ENCODE measurements at regions not wholly inside any gene's neighbourhood (a gene's known extent, or its start where the extent isn't known, plus 50 kb on each side); places are given as distances from the start of the nearest gene placed in this dataset.

DNA sequence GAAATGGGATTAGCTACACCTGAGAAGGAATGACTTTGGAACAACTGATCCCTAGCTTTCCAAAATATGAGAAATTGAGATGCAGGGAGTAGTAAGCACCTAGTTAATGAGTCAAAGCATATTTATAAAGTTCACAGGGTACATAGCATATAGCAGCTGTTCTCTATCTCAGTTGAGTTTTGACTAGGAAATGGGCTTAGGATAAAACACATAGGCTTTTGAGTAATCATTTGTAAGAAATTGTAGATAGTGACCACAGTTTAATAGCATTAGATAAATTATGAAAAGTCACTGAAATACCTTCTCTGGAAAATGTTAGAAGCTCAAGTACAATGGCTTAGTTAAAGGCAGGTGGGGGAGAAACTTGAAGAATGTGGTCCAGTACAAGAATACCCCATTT lies 444.7 kb upstream of the TNP1 start:
- Mint-ChIP-seq H3K36me3 (ENCODE audit: low read depth) (peaks cover 4% of the 10 kb centered on the region), H3K27me3 (ENCODE audit: insufficient read depth, low read depth, poor library complexity) (no peaks in the 10 kb centered on the region), H3K27ac (no peak overlapping the region), H3K4me1 (no peaks in the 10 kb centered on the region), H3K4me3 (no peak overlapping the region), H3K9me3 (peaks cover 10% of the 10 kb centered on the region)
- Histone ChIP-seq H3K4me2 (no peak overlapping the region), H3K4me1 (ENCODE audit: insufficient read depth) (no peaks in the 10 kb centered on the region), H3K79me2 (replicated peaks; ENCODE audit: insufficient read depth) (no peaks in the 10 kb centered on the region), H3F3A (replicated peaks; ENCODE audit: low read depth) (no peaks in the 10 kb centered on the region), H3K36me3 (ENCODE audit: insufficient read depth) (no peaks in the 10 kb centered on the region), H3K27ac (ENCODE audit: low read depth) (no peak overlapping the region), H3K9me2 (ENCODE audit: insufficient read depth) (0 out of 2 replicates have a peak, but pooled peaks cover 2% of the 10 kb centered on the region), H3K27me3 (ENCODE audit: insufficient read depth) (no peaks in the 10 kb centered on the region), H4K20me1 (replicated peaks; ENCODE audit: insufficient read depth) (no peaks in the 10 kb centered on the region), H2AFZ (no peak overlapping the region), H3K4me3 (no peak overlapping the region)
- no peak for ATAC-seq
- no peak for DNase-seq (ENCODE audit: low spot score)
- TF ChIP-seq, protein P1, sequence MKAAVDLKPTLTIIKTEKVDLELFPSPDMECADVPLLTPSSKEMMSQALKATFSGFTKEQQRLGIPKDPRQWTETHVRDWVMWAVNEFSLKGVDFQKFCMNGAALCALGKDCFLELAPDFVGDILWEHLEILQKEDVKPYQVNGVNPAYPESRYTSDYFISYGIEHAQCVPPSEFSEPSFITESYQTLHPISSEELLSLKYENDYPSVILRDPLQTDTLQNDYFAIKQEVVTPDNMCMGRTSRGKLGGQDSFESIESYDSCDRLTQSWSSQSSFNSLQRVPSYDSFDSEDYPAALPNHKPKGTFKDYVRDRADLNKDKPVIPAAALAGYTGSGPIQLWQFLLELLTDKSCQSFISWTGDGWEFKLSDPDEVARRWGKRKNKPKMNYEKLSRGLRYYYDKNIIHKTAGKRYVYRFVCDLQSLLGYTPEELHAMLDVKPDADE (IDR thresholded peaks at IDR 0.05): no peak
- TF ChIP-seq, protein P2, sequence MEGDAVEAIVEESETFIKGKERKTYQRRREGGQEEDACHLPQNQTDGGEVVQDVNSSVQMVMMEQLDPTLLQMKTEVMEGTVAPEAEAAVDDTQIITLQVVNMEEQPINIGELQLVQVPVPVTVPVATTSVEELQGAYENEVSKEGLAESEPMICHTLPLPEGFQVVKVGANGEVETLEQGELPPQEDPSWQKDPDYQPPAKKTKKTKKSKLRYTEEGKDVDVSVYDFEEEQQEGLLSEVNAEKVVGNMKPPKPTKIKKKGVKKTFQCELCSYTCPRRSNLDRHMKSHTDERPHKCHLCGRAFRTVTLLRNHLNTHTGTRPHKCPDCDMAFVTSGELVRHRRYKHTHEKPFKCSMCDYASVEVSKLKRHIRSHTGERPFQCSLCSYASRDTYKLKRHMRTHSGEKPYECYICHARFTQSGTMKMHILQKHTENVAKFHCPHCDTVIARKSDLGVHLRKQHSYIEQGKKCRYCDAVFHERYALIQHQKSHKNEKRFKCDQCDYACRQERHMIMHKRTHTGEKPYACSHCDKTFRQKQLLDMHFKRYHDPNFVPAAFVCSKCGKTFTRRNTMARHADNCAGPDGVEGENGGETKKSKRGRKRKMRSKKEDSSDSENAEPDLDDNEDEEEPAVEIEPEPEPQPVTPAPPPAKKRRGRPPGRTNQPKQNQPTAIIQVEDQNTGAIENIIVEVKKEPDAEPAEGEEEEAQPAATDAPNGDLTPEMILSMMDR (conservative IDR thresholded peaks at IDR 0.05; ENCODE audit: low read depth in 2 of 2): no peak
- TF ChIP-seq EZH2phosphoT487 (IDR thresholded peaks at IDR 0.05; ENCODE audit: unreplicated experiment) (no peak), STAT1 (IDR thresholded peaks at IDR 0.05; ENCODE audit: unreplicated experiment) (no peak), EZH2 (IDR thresholded peaks at IDR 0.05; ENCODE audit: low read depth, unreplicated experiment) (no peak), CREB1 (CRISPR knock-in tag; IDR thresholded peaks at IDR 0.05; ENCODE audit: low read depth) (no peak), ZNF331 (CRISPR knock-in tag; IDR thresholded peaks at IDR 0.05; ENCODE audit: low read depth) (no peak), ZNF462 (CRISPR knock-in tag; IDR thresholded peaks at IDR 0.05) (no peak), ZNF114 (CRISPR knock-in tag; IDR thresholded peaks at IDR 0.05) (no peak), NANOG (IDR thresholded peaks at IDR 0.05; ENCODE audit: borderline replicate concordance) (no peak), POLR2AphosphoS5 (IDR thresholded peaks at IDR 0.05; ENCODE audit: low read depth) (no peak), JUNB (IDR thresholded peaks at IDR 0.05; ENCODE audit: unreplicated experiment) (no peak)
- TF ChIP-seq, protein P3, sequence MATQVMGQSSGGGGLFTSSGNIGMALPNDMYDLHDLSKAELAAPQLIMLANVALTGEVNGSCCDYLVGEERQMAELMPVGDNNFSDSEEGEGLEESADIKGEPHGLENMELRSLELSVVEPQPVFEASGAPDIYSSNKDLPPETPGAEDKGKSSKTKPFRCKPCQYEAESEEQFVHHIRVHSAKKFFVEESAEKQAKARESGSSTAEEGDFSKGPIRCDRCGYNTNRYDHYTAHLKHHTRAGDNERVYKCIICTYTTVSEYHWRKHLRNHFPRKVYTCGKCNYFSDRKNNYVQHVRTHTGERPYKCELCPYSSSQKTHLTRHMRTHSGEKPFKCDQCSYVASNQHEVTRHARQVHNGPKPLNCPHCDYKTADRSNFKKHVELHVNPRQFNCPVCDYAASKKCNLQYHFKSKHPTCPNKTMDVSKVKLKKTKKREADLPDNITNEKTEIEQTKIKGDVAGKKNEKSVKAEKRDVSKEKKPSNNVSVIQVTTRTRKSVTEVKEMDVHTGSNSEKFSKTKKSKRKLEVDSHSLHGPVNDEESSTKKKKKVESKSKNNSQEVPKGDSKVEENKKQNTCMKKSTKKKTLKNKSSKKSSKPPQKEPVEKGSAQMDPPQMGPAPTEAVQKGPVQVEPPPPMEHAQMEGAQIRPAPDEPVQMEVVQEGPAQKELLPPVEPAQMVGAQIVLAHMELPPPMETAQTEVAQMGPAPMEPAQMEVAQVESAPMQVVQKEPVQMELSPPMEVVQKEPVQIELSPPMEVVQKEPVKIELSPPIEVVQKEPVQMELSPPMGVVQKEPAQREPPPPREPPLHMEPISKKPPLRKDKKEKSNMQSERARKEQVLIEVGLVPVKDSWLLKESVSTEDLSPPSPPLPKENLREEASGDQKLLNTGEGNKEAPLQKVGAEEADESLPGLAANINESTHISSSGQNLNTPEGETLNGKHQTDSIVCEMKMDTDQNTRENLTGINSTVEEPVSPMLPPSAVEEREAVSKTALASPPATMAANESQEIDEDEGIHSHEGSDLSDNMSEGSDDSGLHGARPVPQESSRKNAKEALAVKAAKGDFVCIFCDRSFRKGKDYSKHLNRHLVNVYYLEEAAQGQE (IDR thresholded peaks at IDR 0.05; ENCODE audit: unreplicated experiment): no peak
